NB4 (cell line): ENCODE measurements at regions not wholly inside any gene's neighbourhood (a gene's known extent, or its start where the extent isn't known, plus 50 kb on each side); places are given as distances from the start of the nearest gene placed in this dataset.
"Not testable (repeated sequence)": the region's sequence is repeated elsewhere in the genome, so short reads cannot be mapped to it uniquely, and the experiment has no call there.

Source experiments
- CTCF ChIP-seq: IDR thresholded peaks from one replicate; pipeline ENCODE4 v1.5.1; 2012; ENCODE audit warnings: low read depth, low read length
- MAX ChIP-seq: IDR thresholded peaks from 2 replicates; pipeline ENCODE4 v1.6.1; 2011; ENCODE audit warnings: low read depth, low read length
- POLR2A ChIP-seq: IDR thresholded peaks from 2 replicates; pipeline ENCODE4 v1.6.1; 2011; ENCODE audit warnings: mild to moderate bottlenecking; ENCODE audit not compliant: insufficient read length; ENCODE audit errors: extremely low read depth

- TF ChIP-seq POLR2A, MAX: not testable (repeated sequence)
- TF ChIP-seq CTCF = peak; percentile 18
Observed at GRCh38 chr22:12579655-12580054, 2948.3 kb upstream of the OR11H1 start.
